Activated CD4-positive, alpha-beta memory T cell treated with anti-CD3 and anti-CD28 coated beads for 36 hours (primary cell): ENCODE measurements at regions not wholly inside any gene's neighbourhood (a gene's known extent, or its start where the extent isn't known, plus 50 kb on each side); places are given as distances from the start of the nearest gene placed in this dataset.

ENCODE experiments used
- CTCF ChIA-PET: fragments of 350-600 bp; sonication (Branson Sonifier 250); formaldehyde crosslinking; loops from one replicate; lab custom pipeline; 2021; ENCODE audit warnings: antibody characterized with exemption, inconsistent platforms; lab: Charles Lee
- POLR2A ChIA-PET: fragments of 350-600 bp; sonication (Branson Sonifier 250); formaldehyde crosslinking; loops from one replicate; lab custom pipeline; 2021; ENCODE audit warnings: antibody characterized with exemption; lab: Charles Lee
- DNase-seq: peaks from one replicate; pipeline ENCODE4 v3.0.0-alpha.2; 2020
- H3K27ac Mint-ChIP-seq: one replicate; pipeline ENCODE4 v1.8.0; 2021; ENCODE audit warnings: mixed read lengths
- H3K27me3 Mint-ChIP-seq: one replicate; pipeline ENCODE4 v1.8.0; 2021; ENCODE audit warnings: mixed read lengths
- H3K36me3 Mint-ChIP-seq: one replicate; pipeline ENCODE4 v1.8.0; 2021; ENCODE audit warnings: mixed read lengths
- H3K4me1 Mint-ChIP-seq: one replicate; pipeline ENCODE4 v1.8.0; 2021; ENCODE audit warnings: low read depth, mixed read lengths
- H3K4me3 Mint-ChIP-seq: one replicate; pipeline ENCODE4 v1.8.0; 2021; ENCODE audit warnings: mild to moderate bottlenecking, mixed read lengths
- H3K9me3 Mint-ChIP-seq: one replicate; pipeline ENCODE4 v1.8.0; 2021; ENCODE audit warnings: mixed read lengths
- intact Hi-C: fragments of 100-400 bp; cut with micrococcal nuclease; formaldehyde crosslinking; loops from one replicate; pipeline ENCODE4 v1.15.1; 2023

DNA sequence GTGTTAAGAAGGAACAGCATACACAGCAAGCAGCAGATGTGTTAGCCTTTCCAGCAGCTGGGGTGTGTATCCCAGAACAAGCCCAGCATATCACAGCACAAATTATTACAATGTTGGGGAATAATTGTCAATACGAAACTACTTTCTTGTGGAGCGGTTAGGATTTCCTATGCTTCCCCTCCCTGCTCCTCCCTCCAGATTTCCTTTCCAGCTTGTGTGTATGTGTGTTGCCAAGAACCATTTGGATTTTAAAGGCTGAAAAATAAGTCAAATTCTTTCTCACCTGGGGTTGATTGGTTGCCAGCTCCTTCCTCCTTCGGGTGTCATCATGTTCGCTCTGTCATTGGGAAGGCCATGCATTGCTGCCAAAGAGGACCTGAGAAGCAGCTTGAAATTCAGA is 178.2 kb upstream of the FRMPD4 start:
- intact Hi-C loops = no loop called here
- Mint-ChIP-seq H3K27me3 (no peaks in the 10 kb centered on the region), H3K9me3 (no peaks in the 10 kb centered on the region), H3K4me1 (no peaks in the 10 kb centered on the region), H3K36me3 (no peaks in the 10 kb centered on the region), H3K27ac (no peak overlapping the region), H3K4me3 (no peak overlapping the region)
- ChIA-PET POLR2A (no interaction called here), CTCF (no interaction called here)
- no peak for DNase-seq

DNA sequence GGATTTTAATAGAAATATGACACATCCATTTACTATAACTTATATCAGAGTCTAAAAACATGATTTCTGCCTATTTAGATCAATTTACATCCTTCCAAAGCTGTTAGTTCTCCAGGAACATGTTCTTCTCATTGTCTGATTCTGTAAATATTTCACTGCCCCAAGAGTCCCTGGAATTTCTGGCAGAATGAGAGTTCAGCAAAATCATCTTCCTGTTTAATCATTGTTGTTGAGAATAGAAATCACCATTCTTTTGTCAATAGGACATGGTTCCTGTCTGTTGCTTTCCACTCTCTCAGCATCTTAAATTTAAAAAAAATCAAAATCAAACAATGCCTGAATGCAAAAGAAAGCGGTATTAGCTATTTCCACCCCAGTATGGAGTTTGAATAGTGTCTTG is 172.8 kb upstream of the FRMPD4 start:
- intact Hi-C loops = no loop called here
- Mint-ChIP-seq H3K27ac (no peak overlapping the region), H3K9me3 (no peaks in the 10 kb centered on the region), H3K4me3 (no peak overlapping the region), H3K27me3 (peaks cover 2% of the 10 kb centered on the region), H3K4me1 (no peaks in the 10 kb centered on the region), H3K36me3 (no peaks in the 10 kb centered on the region)
- DNase-seq = no peak
- CTCF ChIA-PET = no interaction called here
- POLR2A ChIA-PET = no interaction called here

DNA sequence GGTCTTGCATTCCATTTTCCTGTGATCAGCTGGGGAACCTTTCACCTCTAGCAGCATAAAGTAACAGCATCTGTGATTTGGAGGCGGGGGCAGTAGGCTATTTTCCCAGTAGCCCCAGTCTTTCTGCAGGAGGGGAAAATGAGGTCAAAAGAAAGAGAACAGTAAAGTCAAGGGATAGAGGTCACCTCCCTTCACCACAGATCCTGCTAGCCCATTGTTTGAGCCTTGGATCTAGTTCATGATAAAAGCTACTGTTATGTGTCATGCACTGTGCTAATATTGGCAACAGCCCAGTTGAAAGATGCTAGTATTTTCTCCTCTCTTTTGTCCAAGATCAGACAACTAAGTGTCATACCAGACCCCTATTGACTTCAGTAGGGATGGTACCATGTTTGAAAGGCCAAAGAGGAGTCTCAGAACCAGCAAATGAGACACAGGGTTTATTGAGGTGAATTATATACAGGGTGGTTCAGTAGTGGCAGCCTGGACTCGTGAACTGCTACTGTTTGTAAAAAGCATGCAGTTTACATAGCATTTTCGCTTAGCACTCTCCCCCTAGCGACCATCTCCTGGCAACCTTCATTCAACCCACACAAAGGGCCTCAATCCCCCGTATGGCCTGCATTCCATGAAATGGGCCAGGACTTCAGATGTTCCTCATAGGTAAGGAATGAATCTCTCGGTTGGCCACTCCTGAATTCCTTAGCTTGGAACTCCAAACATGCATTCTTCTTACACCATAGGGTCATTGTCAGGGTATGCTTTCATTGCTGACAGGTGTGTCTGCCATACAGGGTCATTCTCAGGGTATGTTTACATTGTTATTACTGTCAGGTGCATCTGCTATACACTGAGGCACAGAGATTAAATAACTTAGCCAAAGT is 170.0 kb upstream of the FRMPD4 start:
- no peaks in the 10 kb centered on the region for H3K9me3 Mint-ChIP-seq

GRCh38 chrX:11968991-11969390 is 169.3 kb upstream of the FRMPD4 start:
- intact Hi-C loops = no loop called here

More for the DNA sequence above, 170.0 kb upstream of the FRMPD4 start:
- Mint-ChIP-seq H3K4me3 (no peak overlapping the region), H3K27ac (no peak overlapping the region), H3K4me1 (no peaks in the 10 kb centered on the region), H3K36me3 (no peaks in the 10 kb centered on the region), H3K27me3 (peaks cover 2% of the 10 kb centered on the region)
- intact Hi-C loops = no loop called here
- CTCF ChIA-PET = no interaction called here
- no peak for DNase-seq
- POLR2A ChIA-PET = no interaction called here

DNA sequence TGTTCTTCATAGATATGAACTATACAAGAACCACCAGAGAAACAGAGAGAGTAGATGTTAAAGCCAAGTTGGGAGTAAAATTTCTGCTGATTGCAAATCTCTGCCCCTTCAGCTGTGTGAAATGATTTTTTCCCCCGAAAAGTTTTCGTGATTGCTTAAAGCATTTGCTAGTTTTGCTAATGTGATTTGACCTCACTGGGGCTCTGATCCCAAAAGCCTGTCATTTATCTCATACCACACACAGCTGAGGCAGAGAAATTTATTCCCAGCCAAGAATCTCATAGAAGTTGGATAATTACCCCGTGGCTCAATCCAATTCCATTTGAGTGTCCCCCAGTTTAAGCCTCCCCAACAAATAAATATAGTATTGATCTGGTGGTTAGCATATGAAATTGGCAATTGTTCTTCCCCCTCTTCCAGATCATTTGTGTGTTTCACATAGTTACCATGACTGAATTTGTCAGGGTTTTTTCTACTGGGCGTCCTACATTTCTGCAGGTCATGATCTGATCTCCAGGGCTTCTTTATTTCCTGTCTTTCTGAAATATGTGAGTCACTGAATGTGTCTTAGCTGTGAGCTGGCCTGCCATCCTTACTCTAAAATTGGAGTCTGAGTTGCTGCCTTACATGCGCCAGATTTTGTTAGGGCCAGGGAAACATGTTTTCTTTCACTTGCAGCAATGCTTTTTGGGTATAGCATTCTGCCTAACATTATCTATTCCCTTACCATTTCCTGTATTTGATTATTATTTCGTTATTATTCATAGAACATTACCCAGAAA is 167.5 kb upstream of the FRMPD4 start:
- POLR2A ChIA-PET = no interaction called here
- intact Hi-C loops = no loop called here
- CTCF ChIA-PET = no interaction called here

More at GRCh38 chrX:11968991-11969390, 169.3 kb upstream of the FRMPD4 start:
- DNase-seq = no peak
- H3K4me3 Mint-ChIP-seq = no peak overlapping the region
- no peaks in the 10 kb centered on the region for H3K36me3 Mint-ChIP-seq
- ChIA-PET CTCF (no interaction called here), POLR2A (no interaction called here)
- peaks cover 2% of the 10 kb centered on the region for H3K27me3 Mint-ChIP-seq
- no peaks in the 10 kb centered on the region for H3K4me1 Mint-ChIP-seq
- H3K27ac Mint-ChIP-seq = no peak overlapping the region
- no peaks in the 10 kb centered on the region for H3K9me3 Mint-ChIP-seq

GRCh38 chrX:11976663-11977062 is 161.6 kb upstream of the FRMPD4 start:
- ChIA-PET CTCF (no interaction called here), POLR2A (no interaction called here)
- Mint-ChIP-seq H3K27ac (no peak overlapping the region), H3K9me3 (no peaks in the 10 kb centered on the region), H3K36me3 (no peaks in the 10 kb centered on the region), H3K4me3 (no peak overlapping the region), H3K27me3 (no peaks in the 10 kb centered on the region), H3K4me1 (no peaks in the 10 kb centered on the region)
- intact Hi-C loops = no loop called here
- no peak for DNase-seq

More for the DNA sequence above, 167.5 kb upstream of the FRMPD4 start:
- H3K27me3 Mint-ChIP-seq = peaks cover 2% of the 10 kb centered on the region
- H3K27ac Mint-ChIP-seq = no peak overlapping the region
- H3K36me3 Mint-ChIP-seq = no peaks in the 10 kb centered on the region
- H3K4me3 Mint-ChIP-seq = no peak overlapping the region
- no peak for DNase-seq
- H3K9me3 Mint-ChIP-seq = no peaks in the 10 kb centered on the region
- no peaks in the 10 kb centered on the region for H3K4me1 Mint-ChIP-seq

DNA sequence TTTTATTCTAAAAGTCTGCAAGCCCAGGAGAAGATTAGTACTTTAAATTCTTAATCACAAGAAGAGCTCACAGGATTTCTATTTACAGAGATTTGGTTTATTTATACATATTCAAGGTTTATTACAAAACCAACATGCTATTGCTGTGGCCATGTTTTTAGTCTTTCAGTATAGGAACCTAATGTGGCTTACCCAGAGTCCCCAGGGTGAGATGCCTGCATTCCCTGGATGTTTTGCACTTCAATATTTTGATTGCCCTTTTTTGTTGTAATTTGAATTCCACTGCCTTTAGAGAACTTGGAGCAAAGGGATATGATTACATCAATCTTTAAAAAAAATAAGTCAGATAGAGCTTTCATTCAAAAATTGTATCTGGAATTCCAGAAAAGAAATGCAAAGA is 146.0 kb upstream of the FRMPD4 start:
- ChIA-PET POLR2A (no interaction called here), CTCF (no interaction called here)
- intact Hi-C loops = no loop called here
- H3K9me3 Mint-ChIP-seq = no peaks in the 10 kb centered on the region
- H3K36me3 Mint-ChIP-seq = no peaks in the 10 kb centered on the region
- DNase-seq = no peak
- H3K27ac Mint-ChIP-seq = no peak overlapping the region
- no peaks in the 10 kb centered on the region for H3K4me1 Mint-ChIP-seq
- no peak overlapping the region for H3K4me3 Mint-ChIP-seq
- no peaks in the 10 kb centered on the region for H3K27me3 Mint-ChIP-seq

DNA sequence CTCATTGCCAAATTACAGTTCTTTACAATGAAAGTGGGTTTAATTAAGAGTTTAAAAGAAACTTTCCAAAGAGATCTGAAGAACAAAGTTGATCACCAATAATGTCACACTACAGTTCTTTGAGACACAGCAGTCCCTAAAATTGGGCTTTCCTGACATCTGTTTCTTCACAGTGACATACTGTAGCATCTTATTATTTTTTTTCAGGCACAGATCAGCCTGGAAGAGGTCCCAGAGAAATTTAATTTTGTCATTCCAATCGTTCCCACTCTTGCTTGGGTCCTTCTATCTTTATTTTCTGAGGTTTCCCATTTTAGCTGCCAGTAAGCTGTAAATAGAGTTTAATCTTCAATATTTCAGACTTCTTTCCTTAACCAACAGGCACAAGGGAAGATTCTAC is 143.1 kb upstream of the FRMPD4 start:
- no peak overlapping the region for H3K4me3 Mint-ChIP-seq
- no peak for DNase-seq
- intact Hi-C loops = no loop called here
- CTCF ChIA-PET = no interaction called here
- no peaks in the 10 kb centered on the region for H3K9me3 Mint-ChIP-seq
- H3K36me3 Mint-ChIP-seq = no peaks in the 10 kb centered on the region
- POLR2A ChIA-PET = no interaction called here
- no peaks in the 10 kb centered on the region for H3K4me1 Mint-ChIP-seq
- no peak overlapping the region for H3K27ac Mint-ChIP-seq
- peaks cover 2% of the 10 kb centered on the region for H3K27me3 Mint-ChIP-seq

GRCh38 chrX:11996810-11997209 is 141.5 kb upstream of the FRMPD4 start:
- intact Hi-C loops = no loop called here
- no peak for DNase-seq
- H3K36me3 Mint-ChIP-seq = no peaks in the 10 kb centered on the region
- CTCF ChIA-PET = no interaction called here
- H3K27me3 Mint-ChIP-seq = peaks cover 4% of the 10 kb centered on the region
- H3K9me3 Mint-ChIP-seq = no peaks in the 10 kb centered on the region
- H3K4me3 Mint-ChIP-seq = no peak overlapping the region
- H3K4me1 Mint-ChIP-seq = no peaks in the 10 kb centered on the region
- H3K27ac Mint-ChIP-seq = no peak overlapping the region
- POLR2A ChIA-PET = no interaction called here

DNA sequence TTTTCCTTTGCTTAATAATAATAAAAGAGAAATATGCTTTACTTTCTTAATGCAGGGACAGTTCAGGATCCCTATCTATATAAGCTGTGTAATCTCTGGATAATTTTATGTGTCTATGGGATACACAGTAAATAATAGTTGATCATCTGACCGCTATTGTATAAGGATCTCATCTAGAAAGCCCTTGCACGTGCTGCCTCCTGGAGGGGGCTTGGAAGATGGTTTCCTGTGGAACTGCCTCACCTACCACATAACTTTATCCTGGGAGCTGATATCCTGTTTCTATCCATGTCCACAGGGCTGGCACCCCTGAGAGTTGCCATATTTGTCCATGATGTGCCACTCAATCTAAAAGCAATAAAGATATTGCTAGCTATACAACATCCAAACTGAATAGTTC is 139.3 kb upstream of the FRMPD4 start:
- ChIA-PET POLR2A (no interaction called here), CTCF (no interaction called here)
- intact Hi-C loops = no loop called here
- H3K27ac Mint-ChIP-seq = no peak overlapping the region
- H3K4me3 Mint-ChIP-seq = no peak overlapping the region
- no peaks in the 10 kb centered on the region for H3K9me3 Mint-ChIP-seq
- no peak for DNase-seq
- no peaks in the 10 kb centered on the region for H3K36me3 Mint-ChIP-seq
- H3K27me3 Mint-ChIP-seq = peaks cover 4% of the 10 kb centered on the region
- H3K4me1 Mint-ChIP-seq = no peaks in the 10 kb centered on the region

DNA sequence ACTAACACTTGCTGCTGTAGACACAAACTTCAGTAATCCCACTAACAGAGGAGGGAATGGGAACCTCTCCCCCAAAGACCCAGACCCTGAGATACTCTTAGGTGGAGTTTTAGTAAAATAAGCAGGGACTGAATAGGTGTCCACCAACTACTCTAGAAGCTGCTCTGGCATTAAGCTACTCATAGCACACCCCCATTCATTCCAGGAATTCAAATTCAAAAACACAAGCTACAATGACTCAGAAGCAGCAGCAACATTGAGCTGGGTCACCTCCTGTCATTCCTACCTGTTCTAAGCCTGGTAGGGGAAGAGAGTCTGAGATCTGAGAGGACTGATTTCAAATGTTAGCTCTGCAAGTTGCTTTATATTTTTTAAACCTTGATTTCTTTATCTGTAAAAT is 135.4 kb upstream of the FRMPD4 start:
- Mint-ChIP-seq H3K4me3 (no peak overlapping the region), H3K36me3 (no peaks in the 10 kb centered on the region), H3K27me3 (peaks cover 4% of the 10 kb centered on the region), H3K4me1 (no peaks in the 10 kb centered on the region), H3K27ac (no peak overlapping the region), H3K9me3 (no peaks in the 10 kb centered on the region)
- intact Hi-C loops = no loop called here
- CTCF ChIA-PET = no interaction called here
- POLR2A ChIA-PET = no interaction called here
- DNase-seq = no peak

DNA sequence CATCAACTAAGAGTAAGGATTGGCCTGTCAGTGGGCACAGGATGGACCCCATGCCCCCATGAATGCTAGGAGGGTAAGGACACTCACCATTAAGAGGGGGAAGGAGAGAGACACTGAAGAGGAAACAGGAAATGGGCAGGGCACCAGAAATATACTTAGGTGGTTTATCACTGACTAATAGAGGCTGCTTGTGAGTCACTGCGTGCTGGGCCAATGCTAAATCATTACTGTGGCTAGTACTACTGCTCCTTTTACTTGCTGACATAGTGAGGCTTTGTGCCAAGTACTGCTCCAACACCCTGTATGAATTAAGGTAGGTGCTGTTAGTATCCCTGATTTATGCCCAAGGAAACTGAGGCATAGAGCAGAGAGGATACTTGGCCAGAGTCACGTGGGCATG is 130.4 kb upstream of the FRMPD4 start:
- DNase-seq = no peak
- Mint-ChIP-seq H3K4me3 (no peak overlapping the region), H3K27me3 (no peaks in the 10 kb centered on the region), H3K9me3 (no peaks in the 10 kb centered on the region), H3K27ac (no peak overlapping the region), H3K4me1 (no peaks in the 10 kb centered on the region), H3K36me3 (no peaks in the 10 kb centered on the region)
- CTCF ChIA-PET = no interaction called here
- POLR2A ChIA-PET = no interaction called here
- intact Hi-C loops = no loop called here

- H3K27ac Mint-ChIP-seq = no peak overlapping the region
- ChIA-PET CTCF (no interaction called here), POLR2A (no interaction called here)
- intact Hi-C loops = no loop called here
- no peaks in the 10 kb centered on the region for H3K36me3 Mint-ChIP-seq
- no peak for DNase-seq
- H3K4me1 Mint-ChIP-seq = no peaks in the 10 kb centered on the region
- no peaks in the 10 kb centered on the region for H3K27me3 Mint-ChIP-seq
- H3K4me3 Mint-ChIP-seq = no peak overlapping the region
- no peaks in the 10 kb centered on the region for H3K9me3 Mint-ChIP-seq
These were observed 127.8 kb upstream of the FRMPD4 start for GRCh38 chrX:12010436-12010835.
